HEK293 (cell line): ENCODE measurements at regions not wholly inside any gene's neighbourhood (a gene's known extent, or its start where the extent isn't known, plus 50 kb on each side); places are given as distances from the start of the nearest gene placed in this dataset.
A peak's percentile ranks its signal among the peaks of the same experiment; 100 is the strongest.
"Not testable (repeated sequence)": the region's sequence is repeated elsewhere in the genome, so short reads cannot be mapped to it uniquely, and the experiment has no call there.

Experiments
- CTCF ChIA-PET: fragments of 350-600 bp; formaldehyde crosslinking; extraction: SDS; loops from one replicate; lab custom pipeline; 2021; ENCODE audit warnings: antibody characterized with exemption; lab: Yijun Ruan, JAX
- POLR2A ChIA-PET: fragments of 300-600 bp; formaldehyde crosslinking; extraction: SDS; loops from one replicate; lab custom pipeline; 2020; ENCODE audit warnings: antibody characterized with exemption, inconsistent platforms; lab: Yijun Ruan, JAX
- H3K27ac ChIP-seq: fragments of 200-500 bp; sonication (Bioruptor generic); 2 replicates; pipeline ENCODE4 v1.5.1; 2014; ENCODE audit warnings: low read depth, low read length, control low read depth, inconsistent platforms; ENCODE audit errors: extremely low read depth
- H3K36me3 ChIP-seq, 2 experiments: fragments of 200-500 bp in 1 of 2; sonication (Bioruptor generic) in 1 of 2; 1 replicate in 1 of 2; 2 replicates in 1 of 2; pipeline ENCODE4 v1.5.1; 2014 to 2017; ENCODE audit warnings: inconsistent platforms in 2 of 2, low read length in 2 of 2; ENCODE audit not compliant: control insufficient read depth in 2 of 2, insufficient read depth in 1 of 2
- H3K4me1 ChIP-seq: fragments of 200-500 bp; sonication (Bioruptor generic); 2 replicates; pipeline ENCODE4 v1.5.1; 2014; ENCODE audit warnings: mild to moderate bottlenecking, low read length, inconsistent platforms; ENCODE audit not compliant: control insufficient read depth, insufficient read depth
- H3K4me3 ChIP-seq: 2 replicates; pipeline ENCODE4 v1.5.1; 2011; ENCODE audit warnings: low read depth, mild to moderate bottlenecking, control low read depth, low read length, moderate library complexity
- H3K9me3 ChIP-seq: fragments of 200-500 bp; sonication (Bioruptor generic); 2 replicates; pipeline ENCODE4 v1.5.1; 2014; ENCODE audit warnings: low read depth, low read length, inconsistent platforms; ENCODE audit not compliant: control insufficient read depth, insufficient read depth
- KLF9 ChIP-seq: fragments of 450-650 bp; formaldehyde crosslinking; IDR thresholded peaks from 2 replicates; pipeline ENCODE4 v1.5.1; 2016; ENCODE audit warnings: missing biosample characterization, missing genetic modification characterization, low read depth
- WT1 ChIP-seq: fragments of 450-650 bp; formaldehyde crosslinking; IDR thresholded peaks from 2 replicates; pipeline ENCODE4 v1.5.1; 2016; ENCODE audit warnings: missing biosample characterization, missing genetic modification characterization
- ZFHX2 ChIP-seq: fragments of 450-650 bp; formaldehyde crosslinking; conservative IDR thresholded peaks from 2 replicates; pipeline ENCODE4 v1.5.1; 2016; ENCODE audit warnings: missing biosample characterization, missing genetic modification characterization
- ZIC2 ChIP-seq: fragments of 450-650 bp; formaldehyde crosslinking; IDR thresholded peaks from 2 replicates; pipeline ENCODE4 v1.5.1; 2016; ENCODE audit warnings: missing biosample characterization, missing genetic modification characterization
- ZNF140 ChIP-seq: fragments of 450-650 bp; formaldehyde crosslinking; IDR thresholded peaks from 2 replicates; pipeline ENCODE4 v1.5.1; 2016; ENCODE audit warnings: missing biosample characterization, missing genetic modification characterization
- ZNF211 ChIP-seq: fragments of 450-650 bp; formaldehyde crosslinking; IDR thresholded peaks from 2 replicates; pipeline ENCODE4 v1.5.1; 2016; ENCODE audit warnings: low read depth, missing biosample characterization, missing genetic modification characterization
- ZNF549 ChIP-seq: fragments of 450-650 bp; IDR thresholded peaks from 2 replicates; pipeline ENCODE4 v1.5.1; 2018; ENCODE audit warnings: missing biosample characterization, missing genetic modification characterization, mild to moderate bottlenecking, inconsistent platforms, moderate library complexity
- ZNF560 ChIP-seq: fragments of 450-650 bp; formaldehyde crosslinking; IDR thresholded peaks from 2 replicates; pipeline ENCODE4 v1.5.1; 2017; ENCODE audit warnings: missing biosample characterization, missing genetic modification characterization, borderline replicate concordance
- ZNF670 ChIP-seq: fragments of 450-650 bp; formaldehyde crosslinking; IDR thresholded peaks from 2 replicates; pipeline ENCODE4 v1.5.1; 2016; ENCODE audit warnings: missing biosample characterization, missing genetic modification characterization, low read depth
- ZNF76 ChIP-seq: fragments of 450-650 bp; formaldehyde crosslinking; IDR thresholded peaks from 2 replicates; pipeline ENCODE4; 2016; ENCODE audit warnings: low read depth, missing biosample characterization, missing genetic modification characterization, borderline replicate concordance
- ZNF792 ChIP-seq: fragments of 450-650 bp; formaldehyde crosslinking; IDR thresholded peaks from 2 replicates; pipeline ENCODE4 v1.5.1; 2016; ENCODE audit warnings: missing biosample characterization, missing genetic modification characterization
- TF ChIP-seq, protein P1 (sequence below): fragments of 450-650 bp; formaldehyde crosslinking; IDR thresholded peaks from 2 replicates; pipeline ENCODE4 v1.5.1; 2016; ENCODE audit warnings: missing biosample characterization, missing genetic modification characterization
- TF ChIP-seq, protein P2 (sequence below): fragments of 450-650 bp; formaldehyde crosslinking; IDR thresholded peaks from 2 replicates; pipeline ENCODE4 v1.5.1; 2016; ENCODE audit warnings: missing biosample characterization, missing genetic modification characterization
- TF ChIP-seq, protein P3 (sequence below): fragments of 450-650 bp; formaldehyde crosslinking; IDR thresholded peaks from 2 replicates; pipeline ENCODE4 v1.5.1; 2016; ENCODE audit warnings: missing biosample characterization, missing genetic modification characterization
- TF ChIP-seq, protein P4 (sequence below): fragments of 450-650 bp; formaldehyde crosslinking; conservative IDR thresholded peaks from 2 replicates; pipeline ENCODE4 v1.5.1; 2016; ENCODE audit warnings: low read depth, missing biosample characterization, missing genetic modification characterization
- TF ChIP-seq, protein P5 (sequence below): sonication (generic); formaldehyde crosslinking; IDR thresholded peaks from 2 replicates; pipeline ENCODE4 v1.8.1; 2022; ENCODE audit warnings: mild to moderate bottlenecking, moderate library complexity, missing genetic modification reagents

DNA sequence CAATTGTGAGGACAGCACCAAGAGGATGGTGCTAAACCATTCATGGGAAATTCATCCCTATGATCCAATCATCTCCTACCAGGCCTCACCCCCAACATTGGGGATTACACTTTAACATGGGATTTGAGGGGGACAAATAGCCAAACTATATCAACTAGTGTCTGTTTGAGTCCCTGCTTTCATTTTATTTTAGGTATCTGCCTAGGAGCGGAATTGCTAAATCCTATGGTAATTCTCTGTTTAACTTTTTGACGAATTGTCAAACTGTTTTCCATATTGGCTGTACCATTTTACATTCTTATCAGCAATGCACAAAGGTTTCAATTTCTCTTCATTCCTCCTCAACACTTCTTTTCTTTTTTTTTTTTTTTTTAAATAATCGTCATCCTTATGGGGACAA is 318.4 kb upstream of the NRP1 start:
- Histone ChIP-seq H3K4me1 (peaks cover 6% of the 10 kb centered on the region; the same call in 1 of the 2 replicates), H3K36me3 (no peaks in the 10 kb centered on the region), H3K27ac (no peak overlapping the region), H3K4me3 (no peak overlapping the region), H3K9me3 (no peaks in the 10 kb centered on the region)
- POLR2A ChIA-PET = no interaction called here
- CTCF ChIA-PET = no interaction called here
- no peak for TF ChIP-seq ZNF560
- no peak for TF ChIP-seq ZFHX2 (tag by site-specific recombination)
- TF ChIP-seq ZNF140 (tag by site-specific recombination) = peak; percentile 99
- TF ChIP-seq, protein P1, sequence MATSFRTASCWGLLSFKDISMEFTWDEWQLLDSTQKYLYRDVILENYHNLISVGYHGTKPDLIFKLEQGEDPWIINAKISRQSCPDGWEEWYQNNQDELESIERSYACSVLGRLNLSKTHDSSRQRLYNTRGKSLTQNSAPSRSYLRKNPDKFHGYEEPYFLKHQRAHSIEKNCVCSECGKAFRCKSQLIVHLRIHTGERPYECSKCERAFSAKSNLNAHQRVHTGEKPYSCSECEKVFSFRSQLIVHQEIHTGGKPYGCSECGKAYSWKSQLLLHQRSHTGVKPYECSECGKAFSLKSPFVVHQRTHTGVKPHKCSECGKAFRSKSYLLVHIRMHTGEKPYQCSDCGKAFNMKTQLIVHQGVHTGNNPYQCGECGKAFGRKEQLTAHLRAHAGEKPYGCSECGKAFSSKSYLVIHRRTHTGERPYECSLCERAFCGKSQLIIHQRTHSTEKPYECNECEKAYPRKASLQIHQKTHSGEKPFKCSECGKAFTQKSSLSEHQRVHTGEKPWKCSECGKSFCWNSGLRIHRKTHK = no peak

DNA sequence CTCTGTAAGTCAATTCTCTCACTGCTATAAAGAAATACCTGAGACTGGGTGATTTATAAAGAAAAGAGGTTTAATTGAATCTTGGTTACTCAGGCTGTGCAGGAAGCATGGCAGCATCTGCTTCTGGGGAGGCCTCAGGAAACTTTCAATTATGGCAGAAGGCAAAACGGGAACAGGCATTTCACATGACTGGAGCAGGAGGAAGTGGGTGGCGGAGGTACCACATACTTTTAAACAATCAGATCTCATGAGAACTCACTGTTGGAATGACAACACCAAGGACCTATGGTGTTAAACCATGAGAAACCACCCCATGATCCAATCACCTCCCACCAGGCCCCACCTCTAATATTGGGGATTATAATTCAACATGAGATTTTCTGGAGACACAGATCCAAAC is 315.7 kb upstream of the NRP1 start:
- POLR2A ChIA-PET, H3K4me1 ChIP-seq, H3K36me3 ChIP-seq, H3K4me3 ChIP-seq, CTCF ChIA-PET, H3K27ac ChIP-seq, H3K9me3 ChIP-seq: not testable (repeated sequence)

DNA sequence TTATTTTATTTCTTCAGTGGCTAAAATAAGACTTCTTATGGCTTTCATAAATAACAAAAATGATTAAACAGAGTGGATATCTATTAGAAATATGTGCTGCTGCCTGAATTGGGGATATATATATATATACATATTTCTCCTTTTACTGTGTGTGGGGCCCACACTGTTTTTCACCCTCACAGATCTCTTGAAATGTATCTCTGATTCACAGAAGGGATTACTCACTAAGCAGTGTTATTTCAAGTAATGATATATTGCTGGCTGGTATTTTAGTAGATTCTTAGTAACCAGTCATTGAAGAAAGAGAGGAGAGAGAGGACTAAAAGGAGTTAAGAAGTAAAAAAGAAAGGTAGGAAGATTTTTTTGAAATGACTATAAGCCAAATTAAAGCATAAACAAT is 308.6 kb upstream of the NRP1 start:
- H3K27ac ChIP-seq = no peak overlapping the region
- TF ChIP-seq ZNF792 (tag by site-specific recombination) = no peak
- TF ChIP-seq, protein P2, sequence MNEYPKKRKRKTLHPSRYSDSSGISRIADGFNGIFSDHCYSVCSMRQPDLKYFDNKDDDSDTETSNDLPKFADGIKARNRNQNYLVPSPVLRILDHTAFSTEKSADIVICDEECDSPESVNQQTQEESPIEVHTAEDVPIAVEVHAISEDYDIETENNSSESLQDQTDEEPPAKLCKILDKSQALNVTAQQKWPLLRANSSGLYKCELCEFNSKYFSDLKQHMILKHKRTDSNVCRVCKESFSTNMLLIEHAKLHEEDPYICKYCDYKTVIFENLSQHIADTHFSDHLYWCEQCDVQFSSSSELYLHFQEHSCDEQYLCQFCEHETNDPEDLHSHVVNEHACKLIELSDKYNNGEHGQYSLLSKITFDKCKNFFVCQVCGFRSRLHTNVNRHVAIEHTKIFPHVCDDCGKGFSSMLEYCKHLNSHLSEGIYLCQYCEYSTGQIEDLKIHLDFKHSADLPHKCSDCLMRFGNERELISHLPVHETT (tag by site-specific recombination) = no peak
- TF ChIP-seq, protein P3, sequence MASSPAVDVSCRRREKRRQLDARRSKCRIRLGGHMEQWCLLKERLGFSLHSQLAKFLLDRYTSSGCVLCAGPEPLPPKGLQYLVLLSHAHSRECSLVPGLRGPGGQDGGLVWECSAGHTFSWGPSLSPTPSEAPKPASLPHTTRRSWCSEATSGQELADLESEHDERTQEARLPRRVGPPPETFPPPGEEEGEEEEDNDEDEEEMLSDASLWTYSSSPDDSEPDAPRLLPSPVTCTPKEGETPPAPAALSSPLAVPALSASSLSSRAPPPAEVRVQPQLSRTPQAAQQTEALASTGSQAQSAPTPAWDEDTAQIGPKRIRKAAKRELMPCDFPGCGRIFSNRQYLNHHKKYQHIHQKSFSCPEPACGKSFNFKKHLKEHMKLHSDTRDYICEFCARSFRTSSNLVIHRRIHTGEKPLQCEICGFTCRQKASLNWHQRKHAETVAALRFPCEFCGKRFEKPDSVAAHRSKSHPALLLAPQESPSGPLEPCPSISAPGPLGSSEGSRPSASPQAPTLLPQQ (tag by site-specific recombination) = peak; percentile 71
- TF ChIP-seq, all 188 proteins: peak for 1
- Histone ChIP-seq H3K4me1 (no peaks in the 10 kb centered on the region), H3K36me3 (no peaks in the 10 kb centered on the region), H3K4me3 (no peak overlapping the region), H3K9me3 (no peaks in the 10 kb centered on the region)
- ChIA-PET POLR2A (interaction anchor here (0.7 kb wide), 1 partner anchor 9 kb away, joined by 3 read pairs; no protein-coding TSS in a partner anchor), CTCF (no interaction called here)

DNA sequence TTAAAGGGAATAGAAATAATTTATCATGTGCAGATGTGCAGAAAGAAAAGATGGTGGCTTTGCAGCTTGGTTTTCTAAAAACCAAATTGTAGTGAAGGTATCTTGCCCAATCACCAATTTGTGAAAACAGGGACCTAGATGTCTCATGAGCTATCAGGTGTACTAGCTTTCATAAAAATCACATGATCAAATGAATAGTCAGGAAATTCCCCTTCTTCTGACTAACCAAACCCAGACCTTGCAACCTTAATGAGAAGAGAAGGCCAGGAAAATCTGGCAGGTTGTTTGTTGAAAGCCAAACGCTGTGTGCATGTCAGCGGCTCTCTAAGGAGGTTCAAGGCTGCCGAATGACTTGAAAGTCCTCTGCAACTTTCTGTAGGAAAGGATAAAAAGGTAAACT is 304.4 kb upstream of the NRP1 start:
- no peaks in the 10 kb centered on the region for H3K4me1 ChIP-seq
- H3K36me3 ChIP-seq = no peaks in the 10 kb centered on the region
- ChIA-PET CTCF (no interaction called here), POLR2A (no interaction called here)
- no peak overlapping the region for H3K4me3 ChIP-seq
- H3K27ac ChIP-seq = no peak overlapping the region
- H3K9me3 ChIP-seq = no peaks in the 10 kb centered on the region
- TF ChIP-seq ZNF76 (tag by site-specific recombination) (no peak), WT1 (tag by site-specific recombination) (no peak), ZNF549 (no peak), ZNF670 (tag by site-specific recombination) (no peak), KLF9 (tag by site-specific recombination) (no peak), ZNF211 (tag by site-specific recombination) (no peak), ZIC2 (tag by site-specific recombination) (no peak)
- TF ChIP-seq, protein P4, sequence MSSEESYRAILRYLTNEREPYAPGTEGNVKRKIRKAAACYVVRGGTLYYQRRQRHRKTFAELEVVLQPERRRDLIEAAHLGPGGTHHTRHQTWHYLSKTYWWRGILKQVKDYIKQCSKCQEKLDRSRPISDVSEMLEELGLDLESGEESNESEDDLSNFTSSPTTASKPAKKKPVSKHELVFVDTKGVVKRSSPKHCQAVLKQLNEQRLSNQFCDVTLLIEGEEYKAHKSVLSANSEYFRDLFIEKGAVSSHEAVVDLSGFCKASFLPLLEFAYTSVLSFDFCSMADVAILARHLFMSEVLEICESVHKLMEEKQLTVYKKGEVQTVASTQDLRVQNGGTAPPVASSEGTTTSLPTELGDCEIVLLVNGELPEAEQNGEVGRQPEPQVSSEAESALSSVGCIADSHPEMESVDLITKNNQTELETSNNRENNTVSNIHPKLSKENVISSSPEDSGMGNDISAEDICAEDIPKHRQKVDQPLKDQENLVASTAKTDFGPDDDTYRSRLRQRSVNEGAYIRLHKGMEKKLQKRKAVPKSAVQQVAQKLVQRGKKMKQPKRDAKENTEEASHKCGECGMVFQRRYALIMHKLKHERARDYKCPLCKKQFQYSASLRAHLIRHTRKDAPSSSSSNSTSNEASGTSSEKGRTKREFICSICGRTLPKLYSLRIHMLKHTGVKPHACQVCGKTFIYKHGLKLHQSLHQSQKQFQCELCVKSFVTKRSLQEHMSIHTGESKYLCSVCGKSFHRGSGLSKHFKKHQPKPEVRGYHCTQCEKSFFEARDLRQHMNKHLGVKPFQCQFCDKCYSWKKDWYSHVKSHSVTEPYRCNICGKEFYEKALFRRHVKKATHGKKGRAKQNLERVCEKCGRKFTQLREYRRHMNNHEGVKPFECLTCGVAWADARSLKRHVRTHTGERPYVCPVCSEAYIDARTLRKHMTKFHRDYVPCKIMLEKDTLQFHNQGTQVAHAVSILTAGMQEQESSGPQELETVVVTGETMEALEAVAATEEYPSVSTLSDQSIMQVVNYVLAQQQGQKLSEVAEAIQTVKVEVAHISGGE (tag by site-specific recombination) = no peak
- TF ChIP-seq, protein P1 = no peak
- TF ChIP-seq, protein P5, sequence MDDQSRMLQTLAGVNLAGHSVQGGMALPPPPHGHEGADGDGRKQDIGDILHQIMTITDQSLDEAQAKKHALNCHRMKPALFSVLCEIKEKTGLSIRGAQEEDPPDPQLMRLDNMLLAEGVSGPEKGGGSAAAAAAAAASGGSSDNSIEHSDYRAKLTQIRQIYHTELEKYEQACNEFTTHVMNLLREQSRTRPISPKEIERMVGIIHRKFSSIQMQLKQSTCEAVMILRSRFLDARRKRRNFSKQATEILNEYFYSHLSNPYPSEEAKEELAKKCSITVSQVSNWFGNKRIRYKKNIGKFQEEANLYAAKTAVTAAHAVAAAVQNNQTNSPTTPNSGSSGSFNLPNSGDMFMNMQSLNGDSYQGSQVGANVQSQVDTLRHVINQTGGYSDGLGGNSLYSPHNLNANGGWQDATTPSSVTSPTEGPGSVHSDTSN (CRISPR knock-in tag) = no peak
